GM12878 (cell line): ENCODE measurements at regions not wholly inside any gene's neighbourhood (a gene's known extent, or its start where the extent isn't known, plus 50 kb on each side); places are given as distances from the start of the nearest gene placed in this dataset.
"Not testable (repeated sequence)": the region's sequence is repeated elsewhere in the genome, so short reads cannot be mapped to it uniquely, and the experiment has no call there.

ENCODE experiments used
- ATAC-seq: fragments of 200-7000 bp; cut with Tn5 transposase; 3 replicates; pipeline ENCODE4 v1.9.1; 2020; ENCODE audit warnings: mild to moderate bottlenecking, moderate library complexity
- BruUV-seq: library from RNA; stranded (reverse); fragments of 400-500 nt; replicated peaks from 2 replicates; lab custom pipeline; 2021; lab: Mats Ljungman, UMichigan
- CTCF ChIA-PET: fragments of 300-600 bp; sonication (Branson Sonifier 250); formaldehyde crosslinking; extraction: SDS; loops from one replicate; lab custom pipeline; 2021; ENCODE audit warnings: inconsistent platforms; lab: Yijun Ruan, JAX
- POLR2A ChIA-PET: fragments of 350-600 bp; formaldehyde crosslinking; extraction: SDS; loops from one replicate; lab custom pipeline; 2021; ENCODE audit warnings: inconsistent platforms; lab: Charles Lee
- RAD21 ChIA-PET: fragments of 300-600 bp; sonication (Branson Sonifier 250); formaldehyde crosslinking; loops from one replicate; lab custom pipeline; 2023; ENCODE audit warnings: antibody characterized with exemption; ENCODE audit not compliant: unreplicated experiment; lab: Charles Lee
- SMC1A ChIA-PET: fragments of 300-600 bp; sonication (Branson Sonifier 250); formaldehyde crosslinking; loops from one replicate; lab custom pipeline; 2023; ENCODE audit not compliant: unreplicated experiment, uncharacterized antibody; lab: Charles Lee
- DNase-seq: peaks from one replicate; pipeline ENCODE4 v3.0.0-alpha.2; 2011; ENCODE audit warnings: low read depth, low spot score
- FAIRE-seq: peaks from 3 replicates; lab custom pipeline; 2011; peaks lifted over from hg19 to GRCh38; lab: Jason Lieb, UNC
- H2AFZ ChIP-seq: 2 replicates; pipeline ENCODE4 v1.6.0; 2011; ENCODE audit warnings: low read depth, low read length, control low read depth; ENCODE audit not compliant: control insufficient read depth
- H3K27ac ChIP-seq: 2 replicates; pipeline ENCODE4 v1.5.1; 2011; ENCODE audit warnings: control low read depth; ENCODE audit not compliant: control insufficient read depth, insufficient read depth
- H3K27me3 ChIP-seq, 2 experiments: replicated peaks in 1 of 2; 2 replicates each; pipeline versions ENCODE4 v1.6.0 to v1.6.1; 2011; ENCODE audit warnings: low read length in 1 of 2; ENCODE audit not compliant: control insufficient read depth in 2 of 2, insufficient read depth in 2 of 2
- H3K36me3 ChIP-seq, 2 experiments: 2 replicates each; pipeline ENCODE4 v1.5.1; 2011; ENCODE audit warnings: low read length in 1 of 2; ENCODE audit not compliant: control insufficient read depth in 2 of 2, insufficient read depth in 2 of 2
- H3K4me1 ChIP-seq: 2 replicates; pipeline ENCODE4 v1.6.1; 2011; ENCODE audit warnings: mild to moderate bottlenecking, low read length, moderate library complexity, mixed read lengths; ENCODE audit not compliant: control insufficient read depth, insufficient read depth
- H3K4me2 ChIP-seq: 2 replicates; pipeline ENCODE4 v1.6.0; 2011; ENCODE audit warnings: control low read depth; ENCODE audit not compliant: control insufficient read depth, insufficient read depth
- H3K4me3 ChIP-seq: fragments of 200-600 bp; sonication (generic); 2 replicates; pipeline ENCODE4 v1.5.1; 2016
- H3K79me2 ChIP-seq: 2 replicates; pipeline ENCODE4 v1.6.0; 2011; ENCODE audit warnings: low read length; ENCODE audit not compliant: control insufficient read depth, insufficient read depth
- H3K9ac ChIP-seq: 2 replicates; pipeline ENCODE4 v1.8.0; 2011; ENCODE audit warnings: low read length, control low read depth, mixed read lengths; ENCODE audit not compliant: control insufficient read depth, insufficient read depth
- H3K9me3 ChIP-seq: replicated peaks from 3 replicates; pipeline ENCODE4 v1.5.1; 2011; ENCODE audit warnings: mild to moderate bottlenecking, low read length; ENCODE audit not compliant: control insufficient read depth, insufficient read depth
- H4K20me1 ChIP-seq: 2 replicates; pipeline ENCODE4 v1.6.0; 2011; ENCODE audit not compliant: control insufficient read depth, insufficient read depth
- IRF4 ChIP-seq: IDR thresholded peaks from 2 replicates; pipeline ENCODE4 v1.6.1; 2011; ENCODE audit warnings: low read depth, low read length
- JUND ChIP-seq: IDR thresholded peaks from 2 replicates; pipeline ENCODE4 v1.6.1; 2012; ENCODE audit warnings: low read depth, mild to moderate bottlenecking, low read length, improper control_type of control experiment, moderate library complexity
- LARP7 ChIP-seq: fragments of 450-650 bp; IDR thresholded peaks from 2 replicates; pipeline ENCODE4 v1.6.1; 2017; ENCODE audit warnings: mild to moderate bottlenecking
- TBL1XR1 ChIP-seq: IDR thresholded peaks from 2 replicates; pipeline ENCODE4 v1.6.1; 2012; ENCODE audit warnings: low read depth, low read length, improper control_type of control experiment
- WGBS: methylation state at CpG from one replicate; pipeline ENCODE4 v1.1.6; 2016; ENCODE audit warnings: low lambda C conversion rate; ENCODE audit not compliant: insufficient replicate concordance, insufficient coverage; ENCODE audit errors: missing lambda C conversion rate; 5-methylcytosine and 5-hydroxymethylcytosine counted together
- in situ Hi-C: fragments of 300-500 bp; cut with MboI; formaldehyde crosslinking; loops from 9 replicates; pipeline ENCODE4 v1.14.3; 2018; ENCODE audit warnings: mixed read lengths
- intact Hi-C: fragments of 100-400 bp; cut with micrococcal nuclease; formaldehyde crosslinking; loops from one replicate; pipeline ENCODE4 v1.14.2; 2022; ENCODE audit not compliant: unreplicated experiment

GRCh38 chr15:84400017-84400740 is 164.6 kb downstream of the GOLGA6L4 start:
- Histone ChIP-seq H3K79me2 (no peaks in the 10 kb centered on the region), H2AFZ (no peak overlapping the region), H3K36me3 (no peaks in the 10 kb centered on the region), H3K27me3 (no peaks in the 10 kb centered on the region; a peak in 1 of 4 replicates), H3K9ac (no peak overlapping the region), H3K9me3 (no peaks in the 10 kb centered on the region), H3K4me1 (no peaks in the 10 kb centered on the region), H3K4me3 (no peak overlapping the region), H3K4me2 (no peak overlapping the region), H3K27ac (no peak overlapping the region), H4K20me1 (no peaks in the 10 kb centered on the region)
- no TSS peak for BruUV-seq
- ATAC-seq (no peak), FAIRE-seq (no peak), DNase-seq (no peak)
- intact Hi-C loops: no loop called here
- ChIA-PET CTCF (no interaction called here), RAD21 (no interaction called here), SMC1A (no interaction called here), POLR2A (no interaction called here)
- WGBS: 14% methylated on average over 13 of the region's 13 CpGs
- in situ Hi-C loops: no loop called here
- TF ChIP-seq TBL1XR1 (no peak), JUND (no peak), LARP7 (no peak)

- H3K27ac ChIP-seq: no peak overlapping the region
- CTCF ChIA-PET: no interaction called here
- no peak for TF ChIP-seq IRF4
- TF ChIP-seq, all 136 proteins: peak for 0
- Histone ChIP-seq H2AFZ (no peak overlapping the region), H3K4me1 (no peaks in the 10 kb centered on the region), H3K4me2 (no peak overlapping the region), H3K36me3 (no peaks in the 10 kb centered on the region), H3K9me3 (no peaks in the 10 kb centered on the region), H3K27me3 (no peaks in the 10 kb centered on the region; a peak in 1 of 4 replicates), H3K9ac (no peak overlapping the region), H3K79me2 (no peaks in the 10 kb centered on the region), H4K20me1 (no peaks in the 10 kb centered on the region), H3K4me3 (no peak overlapping the region)
- no peak for DNase-seq
- ATAC-seq: no peak
- POLR2A ChIA-PET: no interaction called here
- WGBS: 40% methylated on average over 5 of the region's 5 CpGs
- no TSS peak for BruUV-seq
- intact Hi-C loops (no loop called here), in situ Hi-C loops (no loop called here)
- no peak for FAIRE-seq
- SMC1A ChIA-PET: no interaction called here
- RAD21 ChIA-PET: no interaction called here
Observed at GRCh38 chr15:84400820-84401219, 165.2 kb downstream of the GOLGA6L4 start.

GRCh38 chr15:84401461-84401860 is 165.9 kb downstream of the GOLGA6L4 start:
- H3K4me1 ChIP-seq, H3K27ac ChIP-seq, DNase-seq, H2AFZ ChIP-seq, H4K20me1 ChIP-seq, in situ Hi-C loops, ATAC-seq, H3K79me2 ChIP-seq, intact Hi-C loops, H3K27me3 ChIP-seq, H3K9me3 ChIP-seq, H3K4me3 ChIP-seq, SMC1A ChIA-PET, FAIRE-seq, H3K9ac ChIP-seq, CTCF ChIA-PET, POLR2A ChIA-PET, BruUV-seq, H3K36me3 ChIP-seq, H3K4me2 ChIP-seq, RAD21 ChIA-PET: not testable (repeated sequence)
- WGBS: 13% methylated on average over 4 of the region's 5 CpGs
